Dedifferentiated amniotic fluid mesenchymal stem cell (primary cell): ENCODE measurements at regions not wholly inside any gene's neighbourhood (a gene's known extent, or its start where the extent isn't known, plus 50 kb on each side); places are given as distances from the start of the nearest gene placed in this dataset.

ENCODE experiments used
- DNase-seq: peaks from one replicate; pipeline ENCODE4 v3.0.0-alpha.2; 2016; ENCODE audit errors: extremely low spot score

DNA sequence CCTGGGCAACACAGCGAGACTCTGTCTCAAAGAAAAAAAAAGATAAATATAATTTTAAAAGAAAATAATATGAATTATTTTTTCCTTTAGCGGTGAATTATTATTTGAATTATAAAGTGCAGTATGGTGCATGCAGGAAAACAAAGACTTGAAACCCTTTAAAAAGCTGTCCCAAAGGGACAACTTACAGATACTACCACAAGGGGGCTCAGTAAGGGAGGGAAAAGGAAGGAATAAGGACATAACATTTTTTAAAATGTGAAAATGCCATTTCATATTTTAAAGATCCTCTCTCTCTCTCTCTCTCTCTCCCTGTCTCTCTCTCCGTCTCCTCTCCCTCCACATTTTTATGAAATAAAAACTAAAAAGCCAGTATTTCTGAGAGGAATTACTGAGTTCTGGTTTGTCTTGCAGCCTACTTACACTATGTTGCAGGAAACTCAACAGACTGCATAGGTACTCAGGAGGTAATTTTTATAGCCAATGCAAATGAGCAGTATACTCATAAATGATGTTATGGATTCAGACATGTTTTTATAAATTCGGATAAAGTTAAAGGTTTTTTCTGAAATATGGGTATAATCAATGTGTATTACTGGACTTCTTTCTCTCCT is 455.0 kb upstream of the GJE1 start:
- DNase-seq: peak; percentile 46

DNA sequence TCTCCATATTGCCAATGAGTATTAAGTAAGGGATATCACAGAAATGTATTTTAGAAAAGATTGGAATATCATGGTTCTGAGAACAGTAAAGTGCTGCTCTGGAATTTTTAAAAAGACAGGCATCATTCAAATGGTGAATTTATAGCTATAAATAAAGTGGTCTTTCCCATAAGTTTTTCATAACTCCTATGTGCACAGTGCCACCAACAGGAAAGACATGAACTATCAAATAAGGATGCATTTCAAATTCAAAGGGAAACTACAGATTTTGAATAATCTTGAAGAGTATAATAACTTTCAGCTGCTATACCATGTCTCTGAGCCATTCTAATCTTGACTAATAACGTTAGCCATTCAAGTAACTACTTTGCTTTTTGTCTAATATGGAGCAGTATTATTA is 456.8 kb upstream of the GJE1 start:
- DNase-seq: peak; percentile 36

DNA sequence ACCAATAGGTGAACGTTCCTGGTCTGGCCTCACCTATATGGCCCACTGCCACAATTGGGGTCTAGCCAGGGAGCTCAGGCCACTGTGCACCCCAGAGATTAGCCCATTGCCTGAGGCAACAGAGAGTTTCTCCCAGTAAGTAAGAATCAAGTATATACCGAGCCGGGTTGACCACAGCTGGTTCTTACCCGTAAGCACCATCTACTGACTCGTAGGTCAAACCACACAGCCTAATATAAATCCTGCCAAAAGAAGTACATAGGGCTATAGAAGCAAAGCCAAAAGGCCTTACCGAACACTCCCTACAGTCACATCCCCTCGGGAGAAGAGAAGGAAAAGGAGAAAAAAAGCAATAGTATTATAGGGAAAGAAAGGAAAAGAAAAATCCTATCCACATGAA is 463.6 kb upstream of the GJE1 start:
- DNase-seq: no peak

DNA sequence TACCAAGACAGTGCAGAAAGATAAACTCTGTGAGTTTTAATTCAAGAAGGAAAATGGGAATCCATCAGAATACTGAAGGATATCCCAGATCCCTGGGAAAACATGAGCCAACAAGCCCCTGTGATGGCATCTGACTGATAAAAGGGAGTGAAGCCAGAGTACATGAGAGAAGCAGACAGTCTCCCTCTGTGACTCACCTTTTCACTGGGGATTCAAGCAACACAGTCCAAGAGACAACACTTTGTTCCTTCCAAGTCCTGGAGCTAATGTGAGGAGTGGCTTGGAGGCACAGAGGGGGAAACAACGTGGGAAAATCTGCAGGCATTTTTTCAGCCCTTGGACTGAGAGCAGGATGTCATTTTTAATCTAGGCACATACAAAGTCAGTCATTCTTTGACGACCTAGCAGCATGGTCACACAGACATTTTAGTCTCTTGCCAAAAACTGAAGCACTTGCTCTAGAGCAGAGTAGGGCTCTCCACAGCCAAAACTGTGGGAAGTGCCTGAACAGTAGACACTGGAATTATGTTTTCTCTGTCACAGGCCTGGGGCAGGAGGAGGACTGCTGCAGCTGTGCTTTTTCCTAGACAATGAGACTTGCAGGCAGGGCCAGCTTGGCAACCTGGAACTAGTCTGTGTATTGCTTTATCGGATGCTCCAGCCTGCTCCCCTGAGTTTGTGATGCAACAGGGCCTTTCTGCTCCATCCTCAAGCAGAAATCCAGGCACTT is 465.0 kb upstream of the GJE1 start:
- no peak for DNase-seq

DNA sequence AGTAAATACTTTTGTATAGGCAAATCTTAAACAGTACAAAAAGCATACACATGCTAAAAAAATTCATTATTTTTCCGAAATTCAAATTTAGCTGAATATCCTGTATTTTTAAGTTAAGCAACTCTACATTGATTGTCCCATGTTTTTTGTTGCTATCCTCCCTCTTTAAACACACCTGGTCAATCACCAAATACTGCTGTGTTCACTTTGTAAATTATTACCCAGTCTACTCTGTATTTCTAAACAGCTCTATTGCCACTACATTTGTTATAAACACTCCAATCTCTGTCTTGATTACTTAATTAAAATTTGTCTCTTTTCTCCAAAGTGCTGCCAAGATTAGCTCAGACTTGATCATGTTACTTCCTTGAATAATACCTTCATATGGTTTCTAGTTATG is 466.5 kb upstream of the GJE1 start:
- no peak for DNase-seq

DNA sequence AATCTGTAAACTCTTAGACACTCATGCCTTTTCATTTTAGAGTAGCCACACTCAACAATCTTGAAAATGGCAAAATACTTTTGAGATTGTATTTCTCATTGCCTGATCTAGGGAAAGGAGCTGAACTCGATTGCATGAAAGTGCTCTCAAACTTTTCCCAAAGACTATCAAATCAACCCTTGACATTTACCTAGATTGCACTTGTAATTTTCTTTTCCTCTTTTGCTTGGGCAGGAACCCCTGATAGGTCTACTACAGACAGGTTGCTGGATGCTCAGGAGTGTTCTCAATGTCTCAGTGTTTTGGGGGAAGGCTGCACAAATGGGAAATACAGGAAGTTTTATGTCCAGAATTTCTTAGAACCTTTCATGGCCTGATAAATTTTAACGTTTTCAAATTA is 468.0 kb upstream of the GJE1 start:
- no peak for DNase-seq

DNA sequence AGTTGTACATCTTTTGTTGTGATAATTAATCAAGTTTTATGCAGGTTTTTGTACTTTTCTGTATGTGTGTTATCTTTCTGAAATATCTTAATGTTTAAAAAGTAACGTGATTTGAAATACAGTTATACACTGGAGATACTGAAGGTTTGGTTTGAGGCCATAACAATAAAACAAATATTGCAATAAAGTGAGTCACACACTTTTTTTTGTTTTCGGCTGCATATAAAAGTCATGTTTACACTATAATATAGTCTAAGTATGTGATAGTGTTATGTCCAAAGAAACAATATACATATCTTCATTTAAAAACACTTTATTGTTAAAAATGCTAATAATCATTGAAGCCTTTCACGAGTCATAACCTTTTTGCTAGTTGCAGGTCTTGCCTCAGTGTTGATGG is 473.1 kb upstream of the GJE1 start:
- no peak for DNase-seq

DNA sequence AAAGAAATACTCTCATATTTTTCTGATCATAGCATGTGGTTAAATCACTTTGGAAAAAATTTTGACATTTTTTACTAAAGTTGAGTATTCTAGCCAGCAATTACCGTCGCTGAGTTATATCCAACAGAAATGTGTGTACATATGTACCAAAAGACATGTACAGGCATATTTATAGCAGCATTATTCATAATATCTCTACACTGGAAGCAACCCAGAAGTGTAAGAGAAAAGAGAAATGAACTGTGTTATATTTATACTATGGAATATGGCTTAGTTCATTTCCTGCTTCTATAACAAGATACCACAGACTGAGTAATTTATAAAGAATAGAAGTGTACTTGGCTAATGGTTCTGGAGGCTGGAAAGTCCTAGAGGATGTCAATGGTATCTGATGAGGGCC is 474.0 kb upstream of the GJE1 start:
- no peak for DNase-seq

DNA sequence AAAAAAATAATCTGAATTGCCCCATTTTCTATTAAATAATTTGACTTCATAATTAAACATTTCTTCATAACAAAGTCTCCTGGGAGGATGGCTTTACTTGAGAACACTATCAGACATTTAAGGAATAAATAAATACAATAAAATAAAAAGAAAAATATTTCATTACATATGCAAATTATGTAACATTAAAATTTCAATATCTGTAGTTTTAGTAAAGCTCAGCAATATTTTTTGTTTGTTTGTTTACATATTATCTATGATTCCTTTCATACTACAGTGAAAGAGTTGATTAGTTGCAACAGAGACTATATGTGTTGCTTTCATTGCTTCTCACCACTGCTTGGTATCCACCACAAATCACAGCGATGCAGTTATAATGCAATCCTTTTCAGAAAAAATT is 474.9 kb upstream of the GJE1 start:
- no peak for DNase-seq

DNA sequence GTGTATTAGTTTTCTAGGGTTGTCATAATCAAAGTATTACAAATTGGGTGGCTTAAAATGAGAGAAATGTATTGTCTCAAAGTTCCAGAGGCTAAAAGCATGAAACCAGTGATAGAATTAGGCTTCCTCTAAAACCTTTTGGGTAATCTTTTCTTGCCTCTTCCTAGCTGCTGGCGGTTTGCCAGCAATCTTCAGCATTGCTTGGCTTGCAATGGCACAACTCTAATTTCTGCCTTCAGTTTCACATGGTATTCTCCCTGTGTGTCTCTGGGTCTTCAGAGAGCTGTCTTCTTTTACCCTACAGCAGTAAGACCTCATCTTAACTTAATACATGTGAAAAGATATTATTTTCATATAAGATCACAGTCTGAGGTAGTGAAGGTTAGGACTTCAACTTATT is 479.1 kb upstream of the GJE1 start:
- DNase-seq: no peak

DNA sequence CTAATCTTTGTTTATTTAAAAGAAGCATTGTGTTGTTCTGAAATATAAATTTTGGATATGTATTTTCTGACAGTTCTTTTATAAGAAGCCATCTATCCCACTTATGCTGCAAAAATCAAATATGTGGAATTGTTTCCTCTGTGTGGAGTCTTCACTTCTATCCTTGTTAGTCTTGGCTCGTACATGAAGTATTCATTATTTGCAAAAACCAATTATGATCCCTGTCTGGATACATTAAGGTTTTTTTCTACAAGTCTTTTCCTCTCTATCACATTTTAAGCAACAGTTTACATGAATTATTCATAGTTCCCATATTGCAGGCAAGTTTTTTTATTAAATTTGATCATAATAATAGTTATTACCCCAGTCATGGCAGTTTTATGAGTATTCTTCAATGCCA is 490.8 kb upstream of the GJE1 start:
- no peak for DNase-seq

DNA sequence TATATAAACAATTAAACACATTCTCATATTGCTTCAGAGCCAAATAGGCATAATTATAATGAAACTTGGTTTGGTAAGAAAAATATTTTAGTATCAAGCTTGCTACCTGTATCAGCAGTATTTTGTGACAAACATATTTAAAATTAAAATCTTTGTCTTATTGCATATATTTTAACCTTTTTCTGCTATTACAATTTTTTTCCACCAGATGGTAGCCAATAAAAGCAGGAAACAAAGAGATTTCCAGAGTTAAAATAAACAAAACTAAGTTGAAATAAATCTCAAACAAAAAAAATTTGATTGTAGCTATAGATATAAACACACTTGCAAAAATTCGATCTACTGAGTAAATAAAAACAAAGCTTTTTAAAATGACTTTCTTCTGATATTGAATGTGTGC is 491.3 kb upstream of the GJE1 start:
- no peak for DNase-seq

DNA sequence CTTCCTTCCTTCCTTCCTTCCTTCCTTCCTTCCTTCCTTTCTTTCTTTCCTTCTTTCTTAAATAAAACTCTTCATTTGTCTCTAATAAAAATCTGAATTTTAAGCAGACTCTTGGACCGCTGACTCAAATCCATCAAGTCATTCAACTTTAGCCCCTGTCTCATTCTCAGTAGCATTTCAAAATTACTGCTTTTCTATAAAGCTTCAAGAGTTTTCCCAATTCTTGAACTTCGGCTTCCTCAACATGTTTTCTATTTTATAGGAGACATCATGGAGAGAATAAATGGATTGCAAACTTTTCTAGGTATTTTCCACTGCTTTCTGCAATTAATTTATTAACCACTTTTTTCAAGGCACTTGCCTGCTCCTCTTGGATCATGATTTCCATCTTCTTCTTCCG is 497.1 kb upstream of the GJE1 start:
- no peak for DNase-seq

DNA sequence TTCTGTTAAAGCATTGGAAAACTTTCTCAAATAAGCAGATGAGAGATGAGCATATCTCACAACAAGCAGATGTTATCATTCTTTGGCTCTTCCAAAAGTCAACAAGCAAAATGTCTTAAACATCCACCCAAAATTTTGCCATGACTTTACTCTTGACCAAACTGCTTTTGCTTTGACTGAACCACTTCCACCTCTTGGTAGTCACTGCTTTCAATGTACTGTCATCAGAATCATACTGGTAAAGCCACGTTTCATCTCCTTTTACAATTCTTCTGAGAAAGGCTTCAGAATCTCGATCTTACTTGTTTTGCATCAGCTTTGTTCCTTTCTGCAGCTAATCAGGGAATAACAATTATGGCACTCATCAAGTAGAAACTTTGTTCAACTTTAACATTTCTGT is 498.5 kb upstream of the GJE1 start:
- no peak for DNase-seq

DNA sequence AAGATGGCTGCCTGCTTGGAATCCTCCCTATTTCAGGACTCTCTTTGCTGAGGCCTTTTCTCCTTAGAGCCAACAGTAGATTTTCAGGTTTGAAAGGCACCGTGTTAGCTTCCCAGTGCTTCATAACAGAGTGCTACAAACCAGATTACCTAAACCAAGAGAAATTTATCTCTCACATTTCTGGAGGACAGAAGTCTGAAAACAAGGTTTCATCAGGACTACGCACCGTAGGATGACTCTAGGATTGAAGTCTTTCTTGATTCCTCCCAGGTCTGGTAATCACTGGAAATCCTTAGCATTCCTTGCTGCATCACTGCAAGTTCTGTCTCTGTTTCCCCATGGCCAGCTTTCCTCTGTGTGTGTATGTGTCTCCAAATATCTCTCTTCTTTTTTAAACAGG is 508.4 kb upstream of the GJE1 start:
- no peak for DNase-seq

DNA sequence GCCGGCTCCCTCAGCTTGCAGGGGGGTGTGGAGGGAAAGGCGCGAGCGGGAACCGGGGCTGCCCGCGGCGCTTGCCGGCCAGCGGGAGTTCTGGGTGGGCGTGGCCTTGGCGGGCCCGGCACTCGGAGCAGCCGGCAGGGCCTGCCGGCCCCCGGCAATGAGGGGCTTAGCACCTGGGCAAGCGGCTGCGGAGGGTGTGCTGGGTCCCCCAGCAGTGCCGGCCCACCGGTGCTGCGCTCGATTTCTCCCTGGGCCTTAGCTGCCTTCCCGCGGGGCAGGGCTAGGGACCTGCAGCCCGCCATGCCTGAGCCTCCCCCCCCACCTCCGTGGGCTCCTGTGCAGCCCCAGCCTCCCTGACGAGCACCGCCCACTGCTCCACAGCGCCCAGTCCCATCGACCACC is 514.5 kb upstream of the GJE1 start:
- no peak for DNase-seq

DNA sequence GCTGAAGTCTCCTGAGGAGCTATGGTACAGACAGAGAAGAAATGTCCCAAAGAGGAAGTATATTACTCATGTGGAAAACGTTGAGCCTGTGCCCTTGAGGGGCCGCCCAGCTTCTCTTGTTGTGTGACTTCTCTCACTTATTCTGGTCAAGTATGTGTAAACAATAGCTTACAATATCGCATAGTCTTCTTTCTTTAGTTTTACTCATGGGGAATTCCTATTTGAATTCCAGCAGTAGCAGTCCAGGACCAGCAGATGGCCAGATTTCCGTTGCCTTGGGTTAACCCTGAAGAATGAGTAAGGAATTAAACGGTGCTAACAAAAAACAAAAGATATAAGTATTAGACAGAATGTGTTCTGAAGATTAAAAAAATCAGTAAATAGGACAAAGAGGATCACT is 522.0 kb upstream of the GJE1 start:
- no peak for DNase-seq

DNA sequence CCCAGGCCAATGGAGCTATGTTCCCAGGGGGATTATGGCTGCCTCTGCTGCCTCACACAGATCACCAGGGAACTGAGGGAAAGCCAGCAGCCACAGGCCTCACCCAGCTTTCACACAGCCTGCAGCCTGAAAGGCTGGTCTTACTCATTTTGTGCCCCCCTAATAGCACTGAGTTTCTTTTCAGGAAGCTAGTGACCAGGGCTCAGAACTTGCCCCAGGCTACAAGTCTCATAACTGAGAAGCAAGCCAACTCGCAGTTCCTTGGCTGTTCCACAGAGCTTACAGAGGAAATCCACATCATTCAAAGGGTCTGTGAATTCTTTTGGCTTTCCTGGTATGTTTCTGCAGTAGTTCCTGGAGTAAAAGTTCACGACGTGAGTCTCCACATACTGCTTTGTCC is 524.8 kb upstream of the GJE1 start:
- no peak for DNase-seq

DNA sequence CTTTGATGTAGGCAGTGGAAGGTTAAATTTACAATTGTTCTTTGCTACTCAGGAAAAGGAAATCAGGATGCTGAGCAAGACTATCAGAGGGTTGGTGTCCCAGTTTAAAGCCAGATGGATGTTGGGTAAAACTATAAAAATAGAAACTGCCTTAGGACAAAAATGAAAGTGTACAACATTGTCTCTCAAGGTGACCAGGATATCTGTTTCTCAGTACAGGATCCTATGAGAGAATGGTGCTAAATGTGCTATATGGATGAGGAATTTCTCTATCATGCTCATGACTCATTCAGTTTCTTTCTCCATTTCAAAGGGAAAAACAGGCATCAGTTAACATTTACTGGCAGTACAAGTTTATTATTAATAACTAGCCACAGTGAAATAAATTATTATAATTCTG is 534.2 kb upstream of the GJE1 start:
- DNase-seq: no peak

DNA sequence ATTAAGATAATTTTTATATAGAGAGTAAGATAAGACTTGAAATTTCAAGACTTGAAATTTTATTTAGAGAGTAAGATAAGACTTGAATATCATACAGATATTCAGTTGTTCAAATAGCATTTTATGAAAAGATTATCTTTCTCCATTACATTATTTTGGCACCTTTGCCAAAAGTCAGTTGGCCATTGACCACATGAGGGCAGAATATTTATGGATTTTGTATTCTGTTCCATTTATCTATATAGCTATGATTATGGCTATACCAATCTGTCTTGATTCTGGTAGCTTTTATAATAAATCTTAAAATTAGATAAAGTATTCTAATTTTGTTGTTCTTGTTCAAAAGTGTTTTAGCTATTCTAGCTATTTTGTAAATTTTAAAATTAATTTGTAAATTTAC is 537.9 kb upstream of the GJE1 start:
- no peak for DNase-seq

DNA sequence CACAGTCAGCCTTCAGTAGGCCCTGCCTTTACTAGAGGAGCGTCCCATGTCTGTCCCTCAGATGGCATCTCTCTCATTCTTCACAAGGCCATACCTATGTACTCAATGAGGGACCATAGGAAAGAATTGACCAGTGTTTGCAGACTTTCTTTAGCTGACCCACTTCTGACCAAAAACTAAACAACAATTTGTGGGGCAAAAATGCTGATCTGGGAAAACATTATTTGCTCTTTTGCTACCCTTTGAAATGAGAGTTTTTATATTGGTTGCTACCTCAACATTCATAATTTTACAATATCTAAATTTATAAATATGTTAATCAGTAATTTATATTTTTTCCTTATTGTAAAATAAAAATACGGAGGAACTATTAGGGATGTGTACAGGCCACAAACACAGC is 539.4 kb upstream of the GJE1 start:
- no peak for DNase-seq

DNA sequence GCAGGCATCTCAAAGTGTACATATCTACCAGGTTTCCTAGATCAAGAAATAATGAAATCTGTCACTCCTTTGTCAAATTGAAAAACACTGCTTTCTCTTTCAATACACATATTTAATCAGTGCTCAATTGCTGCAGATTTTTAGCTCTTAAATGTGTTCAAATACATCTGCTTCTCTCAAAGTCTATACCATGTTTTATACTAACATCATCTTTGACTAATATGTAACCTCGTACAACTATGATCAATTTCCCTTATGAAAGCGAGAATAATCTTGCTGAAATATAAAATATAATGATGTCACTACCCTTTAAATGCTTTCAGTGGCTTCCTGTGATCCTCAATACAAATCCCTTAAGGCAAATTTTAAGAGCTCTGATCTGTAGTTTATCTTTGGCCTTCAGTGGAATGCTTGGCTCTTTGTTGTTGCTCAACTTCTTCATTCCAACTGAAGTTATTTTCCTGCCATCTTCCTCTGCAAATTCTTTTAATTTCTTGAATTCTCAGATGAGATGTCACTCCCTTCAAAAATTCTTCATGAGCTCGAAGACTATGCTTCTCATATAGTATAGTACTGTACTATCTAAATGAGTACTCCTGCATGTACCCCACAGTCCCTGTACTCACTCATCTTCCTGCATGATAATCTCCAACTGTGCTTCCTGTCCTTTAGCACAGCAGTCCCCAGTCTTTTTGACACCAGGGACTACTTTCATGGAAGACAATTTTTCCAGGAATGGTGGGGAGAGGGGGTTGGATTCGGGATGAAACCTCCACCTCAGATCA is 545.1 kb upstream of the GJE1 start:
- peak; percentile 83 for DNase-seq

DNA sequence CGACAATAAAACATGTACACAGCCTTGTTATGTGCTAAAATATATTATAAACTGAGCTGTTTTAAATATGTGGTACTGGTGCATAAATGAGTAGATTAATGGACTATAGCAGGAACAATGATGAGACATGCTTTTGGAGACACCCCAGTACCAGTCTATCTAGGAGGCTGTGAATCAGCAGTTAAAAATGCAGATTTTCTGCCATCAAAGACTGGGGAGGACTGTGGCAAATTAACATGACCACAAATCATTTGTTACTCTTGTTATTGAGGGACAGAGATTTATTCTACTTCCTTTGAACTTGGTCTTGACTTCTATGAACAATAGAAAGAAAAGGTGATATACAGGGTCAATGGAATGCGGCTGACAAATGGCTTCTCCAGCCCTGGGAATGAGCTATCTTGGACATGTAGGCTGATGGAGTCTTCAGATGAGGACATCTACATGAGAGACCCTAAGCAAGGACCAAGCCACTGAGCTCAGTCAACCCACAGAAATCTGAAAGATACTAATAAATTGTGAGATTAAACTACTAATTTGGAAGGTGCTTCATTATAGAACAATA is 551.7 kb upstream of the GJE1 start:
- no peak for DNase-seq
